ENCODE measurements at regions not wholly inside any gene's neighbourhood (a gene's known extent, or its start where the extent isn't known, plus 50 kb on each side); places are given as distances from the start of the nearest gene placed in this dataset.

- H3K4me1 Mint-ChIP-seq, result no peaks in the 10 kb centered on the region
- H3K4me3 Mint-ChIP-seq, result no peak overlapping the region
- no peaks in the 10 kb centered on the region for H4K20me1 ChIP-seq (ENCODE audit: control insufficient read depth, insufficient read depth, low read length, poor library complexity, severe bottlenecking)
- CTCF ChIA-PET, result no interaction called here
- no peak for ATAC-seq (ENCODE audit: low read depth)
- H3K9ac ChIP-seq (ENCODE audit: low read length), result no peak overlapping the region
- no peak for DNase-seq
- H3K4me2 ChIP-seq (replicated peaks; ENCODE audit: low read depth, low read length, poor library complexity, severe bottlenecking), result no peak overlapping the region
- H3K4me3 ChIP-seq (ENCODE audit: control extremely low read depth in 1 of 5, extremely low read depth in 1 of 5, insufficient read depth in 1 of 5, low read depth in 2 of 5, low read length in 4 of 5), result no peak overlapping the region
- H3K9me3 ChIP-seq (ENCODE audit: control extremely low read depth in 1 of 3, control insufficient read depth in 2 of 3, insufficient read depth in 1 of 3, low read length in 2 of 3), result no peaks in the 10 kb centered on the region
- intact Hi-C loops (cut with micrococcal nuclease), result no loop called here
- no peaks in the 10 kb centered on the region for H3K27me3 Mint-ChIP-seq
- WGBS (ENCODE audit: insufficient coverage), result 75% methylated on average over 1 of the region's 1 CpG
- no peaks in the 10 kb centered on the region for H3K4me1 ChIP-seq (ENCODE audit: control insufficient read depth in 2 of 2, insufficient read depth in 2 of 2, low read length in 2 of 2)
- POLR2A ChIA-PET, result no interaction called here
- no peaks in the 10 kb centered on the region for H3K36me3 ChIP-seq (replicated peaks in 1 of 2; ENCODE audit: control extremely low read depth in 1 of 2, control insufficient read depth in 1 of 2, extremely low read depth in 1 of 2, insufficient read depth in 2 of 2, low read length in 1 of 2)
- no peaks in the 10 kb centered on the region for H3K79me2 ChIP-seq (ENCODE audit: control insufficient read depth, insufficient read depth, low read length)
- no peak overlapping the region for H3K27ac Mint-ChIP-seq
- H3K27ac ChIP-seq (ENCODE audit: low read length in 2 of 2), result no peak overlapping the region
- no peak for TF ChIP-seq CTCF (IDR thresholded peaks at IDR 0.05)
- TF ChIP-seq EZH2 (IDR thresholded peaks at IDR 0.05; ENCODE audit: borderline replicate concordance, insufficient read depth, low read depth, low read length, poor library complexity, severe bottlenecking), result no peak
- H3K27me3 ChIP-seq (replicated peaks in 1 of 4; ENCODE audit: control extremely low read depth in 1 of 4, control insufficient read depth in 3 of 4, insufficient read depth in 4 of 4, low read length in 3 of 4), result no peaks in the 10 kb centered on the region
- no peaks in the 10 kb centered on the region for H3K9me3 Mint-ChIP-seq (ENCODE audit: insufficient read depth)
- no peak overlapping the region for H2AFZ ChIP-seq (ENCODE audit: insufficient read depth, low read depth, low read length, poor library complexity, severe bottlenecking)
Observed at GRCh38 chr7:46791188-46791587, 790.7 kb downstream of the TNS3 start.

GRCh38 chr7:46786995-46787394, 794.9 kb downstream of the TNS3 start:
- Histone ChIP-seq H3K9me3 (ENCODE audit: control extremely low read depth in 1 of 3, control insufficient read depth in 2 of 3, insufficient read depth in 1 of 3, low read length in 2 of 3) (no peaks in the 10 kb centered on the region), H3K9ac (ENCODE audit: low read length) (no peak overlapping the region), H3K79me2 (ENCODE audit: control insufficient read depth, insufficient read depth, low read length) (no peaks in the 10 kb centered on the region), H3K27me3 (replicated peaks in 1 of 4; ENCODE audit: control extremely low read depth in 1 of 4, control insufficient read depth in 3 of 4, insufficient read depth in 4 of 4, low read length in 3 of 4) (no peaks in the 10 kb centered on the region), H2AFZ (ENCODE audit: insufficient read depth, low read depth, low read length, poor library complexity, severe bottlenecking) (no peak overlapping the region), H3K4me2 (replicated peaks; ENCODE audit: low read depth, low read length, poor library complexity, severe bottlenecking) (no peak overlapping the region), H4K20me1 (ENCODE audit: control insufficient read depth, insufficient read depth, low read length, poor library complexity, severe bottlenecking) (no peaks in the 10 kb centered on the region), H3K4me1 (ENCODE audit: control insufficient read depth in 2 of 2, insufficient read depth in 2 of 2, low read length in 2 of 2) (no peaks in the 10 kb centered on the region), H3K27ac (ENCODE audit: low read length in 2 of 2) (no peak overlapping the region), H3K4me3 (ENCODE audit: control extremely low read depth in 1 of 5, extremely low read depth in 1 of 5, insufficient read depth in 1 of 5, low read depth in 2 of 5, low read length in 4 of 5) (no peak overlapping the region), H3K36me3 (replicated peaks in 1 of 2; ENCODE audit: control extremely low read depth in 1 of 2, control insufficient read depth in 1 of 2, extremely low read depth in 1 of 2, insufficient read depth in 2 of 2, low read length in 1 of 2) (no peaks in the 10 kb centered on the region)
- intact Hi-C loops (cut with micrococcal nuclease), result no loop called here
- ATAC-seq (ENCODE audit: low read depth) (no peak), DNase-seq (no peak)
- H3K27me3 Mint-ChIP-seq, result no peaks in the 10 kb centered on the region
- ChIA-PET CTCF (no interaction called here), POLR2A (no interaction called here)
- H3K9me3 Mint-ChIP-seq (ENCODE audit: insufficient read depth), result no peaks in the 10 kb centered on the region
- TF ChIP-seq EZH2 (IDR thresholded peaks at IDR 0.05; ENCODE audit: borderline replicate concordance, insufficient read depth, low read depth, low read length, poor library complexity, severe bottlenecking), result no peak
- TF ChIP-seq CTCF (IDR thresholded peaks at IDR 0.05), result no peak
- H3K27ac Mint-ChIP-seq, result no peak overlapping the region
- H3K4me1 Mint-ChIP-seq, result no peaks in the 10 kb centered on the region
- WGBS (ENCODE audit: insufficient coverage), result 100% methylated on average over 1 of the region's 3 CpGs
- no peak overlapping the region for H3K4me3 Mint-ChIP-seq
